Sigmoid colon (tissue), 6 donors: ENCODE measurements at regions not wholly inside any gene's neighbourhood (a gene's known extent, or its start where the extent isn't known, plus 50 kb on each side); places are given as distances from the start of the nearest gene placed in this dataset.

Source experiments
- DNase-seq: peaks from one replicate; pipeline ENCODE4 v3.0.0-alpha.2; 2019
- H3K27ac ChIP-seq, 4 donors: fragments of 200-600 bp; sonication (generic); one replicate each; pipeline ENCODE4 v1.5.1; 2016 to 2019; ENCODE audit warnings: mild to moderate bottlenecking in 1 of 4
- H3K27me3 ChIP-seq, 3 donors: fragments of 200-600 bp; sonication (generic); one replicate each; pipeline ENCODE4 v1.5.1; 2019; ENCODE audit warnings: mild to moderate bottlenecking in 1 of 3
- H3K36me3 ChIP-seq, 4 donors: fragments of 200-600 bp; sonication (generic); one replicate each; pipeline ENCODE4 v1.5.1; 2016 to 2019
- H3K4me1 ChIP-seq, 4 donors: fragments of 200-600 bp; sonication (generic); one replicate each; pipeline ENCODE4 v1.5.1; 2017 to 2019
- H3K4me3 ChIP-seq, 4 donors: fragments of 200-600 bp; sonication (generic); one replicate each; pipeline ENCODE4 v1.5.1; 2017 to 2019; ENCODE audit warnings: mild to moderate bottlenecking in 2 of 4, moderate library complexity in 1 of 4
- H3K9me3 ChIP-seq, 4 donors: fragments of 200-600 bp in 3 of 4; sonication (generic) in 3 of 4; one replicate each; pipeline versions ENCODE4 v1.5.1 to v1.6.1; 2013 to 2019
- CTCF ChIP-seq, 4 experiments: fragments of 450-650 bp in 3 of 4; fragments of 200-600 bp in 1 of 4; IDR thresholded peaks; one replicate each; pipeline ENCODE4 v1.5.1; 2016 to 2019; ENCODE audit warnings: antibody characterized with exemption in 4 of 4, mild to moderate bottlenecking in 3 of 4, moderate library complexity in 2 of 4
- EP300 ChIP-seq, 4 donors: sonication (generic); formaldehyde crosslinking; IDR thresholded peaks; one replicate each; pipeline ENCODE4 v1.6.1; 2017; ENCODE audit warnings: antibody characterized with exemption in 4 of 4
- POLR2A ChIP-seq, 2 donors: fragments of 450-650 bp; IDR thresholded peaks; one replicate each; pipeline ENCODE4 v1.6.1; 2016; ENCODE audit warnings: antibody characterized with exemption in 2 of 2, mild to moderate bottlenecking in 2 of 2, moderate library complexity in 2 of 2
- POLR2AphosphoS5 ChIP-seq, 4 donors: sonication (generic); formaldehyde crosslinking; IDR thresholded peaks; one replicate each; pipeline ENCODE4 v1.6.1; 2017; ENCODE audit warnings: antibody characterized with exemption in 4 of 4
- whole genome bisulfite sequencing, 2 donors: extraction: QIAGEN DNeasy Blood & Tissue Kit; methylation state at CpG; one replicate each; pipeline ENCODE4 v1.1.7; 2013; 5-methylcytosine and 5-hydroxymethylcytosine counted together
- intact Hi-C: fragments of 100-400 bp; cut with DNase I; formaldehyde crosslinking; loops from one replicate; pipeline ENCODE4 v1.15.1; 2023
- donor health status: healthy with polysubstance abuse.
- donor health status: healthy.

- Histone ChIP-seq H3K4me1 (peaks cover 0 to 12% (median 3%) of the 10 kb centered on the region in 4 donors), H3K4me3 (no peak overlapping the region), H3K9me3 (no peaks in the 10 kb centered on the region), H3K36me3 (no peaks in the 10 kb centered on the region), H3K27me3 (no peaks in the 10 kb centered on the region), H3K27ac (no peak overlapping the region)
- DNase-seq: no peak
- intact Hi-C loops: no loop called here
- 91 to 94% methylated on average over 2 of the region's 2 CpGs for WGBS, 2 donors
- no peak for TF ChIP-seq CTCF (IDR thresholded peaks at IDR 0.05)
- TF ChIP-seq POLR2A (IDR thresholded peaks at IDR 0.05): no peak
- no peak for TF ChIP-seq EP300 (IDR thresholded peaks at IDR 0.05)
- TF ChIP-seq POLR2AphosphoS5 (IDR thresholded peaks at IDR 0.05): no peak
Observed at GRCh38 chr14:65906948-65907347, 494.4 kb downstream of the FUT8 start.

DNA sequence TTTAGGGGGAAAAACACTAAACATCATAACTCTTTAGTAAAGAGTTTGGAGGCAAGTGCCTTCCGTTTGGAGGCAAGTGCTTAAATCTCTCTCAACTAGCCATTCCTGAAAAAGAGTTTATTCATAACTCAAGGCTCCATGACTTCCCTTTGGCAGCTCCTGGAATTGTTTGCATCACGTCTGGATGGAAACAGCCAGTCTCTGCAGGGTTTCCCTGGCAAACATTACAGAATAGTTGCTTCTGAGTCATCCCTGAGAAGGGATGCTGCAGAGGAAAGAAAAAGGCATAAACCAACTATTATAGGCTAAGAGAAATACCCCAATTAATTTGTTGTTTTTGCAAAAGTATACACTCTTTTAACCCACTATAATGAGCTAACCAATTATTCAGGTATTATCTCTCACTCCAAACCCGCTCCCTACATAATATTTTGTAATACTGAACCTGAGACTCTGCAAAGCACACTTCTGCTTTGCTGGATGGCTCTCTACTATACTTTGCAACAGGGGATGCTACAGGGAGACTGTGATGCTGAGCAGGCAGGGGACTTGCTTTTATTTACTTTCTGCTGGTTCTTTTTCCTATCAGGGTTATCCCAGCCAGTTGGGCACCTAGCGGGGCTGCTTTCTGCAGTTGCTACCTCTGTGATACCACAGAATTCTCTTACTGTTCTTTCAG lies 497.7 kb downstream of the FUT8 start:
- H3K27me3 ChIP-seq: no peaks in the 10 kb centered on the region
- H3K4me3 ChIP-seq: no peak overlapping the region
- no peak for TF ChIP-seq EP300 (IDR thresholded peaks at IDR 0.05)
- TF ChIP-seq POLR2AphosphoS5 (IDR thresholded peaks at IDR 0.05): no peak
- TF ChIP-seq CTCF (IDR thresholded peaks at IDR 0.05): no peak
- no peak for TF ChIP-seq POLR2A (IDR thresholded peaks at IDR 0.05)
- no peak for DNase-seq
- peaks cover 0 to 12% (median 3%) of the 10 kb centered on the region in 4 donors for H3K4me1 ChIP-seq
- no peaks in the 10 kb centered on the region for H3K36me3 ChIP-seq
- intact Hi-C loops: no loop called here
- H3K27ac ChIP-seq: no peak overlapping the region
- no peaks in the 10 kb centered on the region for H3K9me3 ChIP-seq
- 68 to 73% methylated on average over 4 of the region's 4 CpGs for WGBS, 2 donors

DNA sequence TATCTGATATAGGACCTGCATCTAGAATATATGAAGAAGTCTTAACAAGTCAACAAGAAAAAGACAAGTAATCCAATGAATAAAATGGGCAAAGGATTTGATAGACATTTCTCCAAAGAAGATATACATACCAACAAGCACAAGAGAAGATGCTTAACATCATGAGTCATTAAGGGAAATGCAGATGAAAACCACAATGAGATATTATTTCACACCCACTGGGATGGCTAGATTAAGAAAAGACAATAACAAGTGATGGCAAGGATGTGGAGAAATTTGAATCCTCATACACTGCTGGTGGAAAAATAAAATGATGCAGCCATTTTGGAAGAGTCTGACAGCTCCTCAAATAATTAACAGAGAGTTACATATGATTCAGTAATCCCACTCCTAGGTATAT lies 502.6 kb downstream of the FUT8 start:
- H3K36me3 ChIP-seq: no peaks in the 10 kb centered on the region
- H3K27ac ChIP-seq: no peak overlapping the region
- no peak for DNase-seq
- H3K9me3 ChIP-seq: no peaks in the 10 kb centered on the region
- H3K27me3 ChIP-seq: no peaks in the 10 kb centered on the region
- no peak overlapping the region for H3K4me3 ChIP-seq
- peaks cover 0 to 6% (median 2%) of the 10 kb centered on the region in 4 donors for H3K4me1 ChIP-seq
- TF ChIP-seq POLR2AphosphoS5 (IDR thresholded peaks at IDR 0.05) (no peak), CTCF (IDR thresholded peaks at IDR 0.05) (no peak), EP300 (IDR thresholded peaks at IDR 0.05) (no peak), POLR2A (IDR thresholded peaks at IDR 0.05) (no peak)
- intact Hi-C loops: no loop called here

DNA sequence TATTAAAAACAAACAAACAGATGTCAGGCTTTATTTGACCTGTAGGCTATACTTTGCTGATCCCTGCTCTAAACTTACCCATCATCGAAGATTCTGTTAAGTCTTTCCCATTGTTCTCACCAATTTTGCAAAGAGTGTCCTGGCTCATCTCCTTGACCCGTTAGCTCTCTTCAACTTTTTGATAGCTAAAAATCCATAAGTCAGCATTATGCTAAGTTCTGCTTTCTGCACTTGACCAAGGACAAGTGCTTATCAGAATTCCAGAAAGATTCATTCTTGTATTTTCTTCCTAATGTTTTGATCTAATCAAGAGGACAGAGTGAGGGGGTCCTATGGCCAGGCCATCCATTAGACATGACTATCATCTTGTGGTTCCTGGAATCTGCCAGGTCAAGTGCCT lies 503.5 kb downstream of the FUT8 start:
- no peaks in the 10 kb centered on the region for H3K27me3 ChIP-seq
- no peaks in the 10 kb centered on the region for H3K36me3 ChIP-seq
- H3K9me3 ChIP-seq: no peaks in the 10 kb centered on the region
- H3K4me3 ChIP-seq: no peak overlapping the region
- WGBS, 2 donors: 91 to 92% methylated on average over 2 of the region's 2 CpGs
- no peaks in the 10 kb centered on the region for H3K4me1 ChIP-seq
- intact Hi-C loops: no loop called here
- H3K27ac ChIP-seq: no peak overlapping the region
- TF ChIP-seq EP300 (IDR thresholded peaks at IDR 0.05) (no peak), POLR2A (IDR thresholded peaks at IDR 0.05) (no peak), CTCF (IDR thresholded peaks at IDR 0.05) (no peak), POLR2AphosphoS5 (IDR thresholded peaks at IDR 0.05) (no peak)
- no peak for DNase-seq

DNA sequence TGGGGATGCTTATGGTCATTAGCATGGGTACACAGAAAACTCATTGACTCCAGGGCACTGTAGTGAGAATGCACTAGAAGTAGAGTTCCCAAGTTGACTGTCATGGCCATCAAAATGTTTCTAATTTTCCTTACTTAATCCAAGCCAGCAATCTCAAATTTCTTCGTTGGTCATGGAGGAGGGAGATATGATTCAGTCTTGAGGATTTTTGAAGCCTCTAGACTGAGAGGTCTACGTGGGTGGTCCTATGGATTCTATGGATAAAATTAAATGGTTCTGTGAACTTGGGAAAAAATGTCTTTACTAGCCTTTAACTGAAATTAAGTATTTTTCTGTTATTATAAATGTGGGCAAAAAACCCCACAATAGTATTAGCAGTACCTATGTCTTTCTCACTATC lies 508.5 kb downstream of the FUT8 start:
- no peak overlapping the region for H3K27ac ChIP-seq
- no peaks in the 10 kb centered on the region for H3K9me3 ChIP-seq
- H3K27me3 ChIP-seq: no peaks in the 10 kb centered on the region
- H3K4me3 ChIP-seq: no peak overlapping the region
- no peaks in the 10 kb centered on the region for H3K4me1 ChIP-seq
- no peaks in the 10 kb centered on the region for H3K36me3 ChIP-seq
- DNase-seq: no peak
- intact Hi-C loops: no loop called here
- WGBS, 2 donors: 82 to 83% methylated on average over 2 of the region's 2 CpGs
- TF ChIP-seq EP300 (IDR thresholded peaks at IDR 0.05) (no peak), POLR2AphosphoS5 (IDR thresholded peaks at IDR 0.05) (no peak), CTCF (IDR thresholded peaks at IDR 0.05) (no peak), POLR2A (IDR thresholded peaks at IDR 0.05) (no peak)
